ENCODE measurements at regions not wholly inside any gene's neighbourhood (a gene's known extent, or its start where the extent isn't known, plus 50 kb on each side); places are given as distances from the start of the nearest gene placed in this dataset.

DNA sequence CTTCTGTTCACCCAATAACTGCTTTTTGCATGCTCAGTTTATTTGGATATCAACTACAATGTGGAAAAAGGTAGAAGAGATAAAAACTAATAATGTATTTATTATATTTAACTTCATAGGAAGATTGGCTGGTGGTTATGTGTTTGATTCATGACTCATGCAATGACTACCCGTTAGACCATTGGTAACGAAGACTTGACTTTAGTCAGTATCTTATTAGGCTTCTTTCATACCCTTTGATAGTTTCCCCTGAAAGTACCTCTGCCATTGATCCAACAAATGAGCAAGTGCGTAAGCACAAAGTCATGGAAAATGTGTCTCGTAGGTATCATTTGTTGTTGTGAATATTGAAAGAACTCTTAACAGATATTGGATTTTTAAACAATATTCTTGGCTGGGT, 394.7 kb downstream of the PPP3CA start:
- TF ChIP-seq CTCF (IDR thresholded peaks at IDR 0.05; ENCODE audit: low read depth, low read length) (no peak), POLR2A (IDR thresholded peaks at IDR 0.05; ENCODE audit: extremely low read depth, insufficient read length) (no peak), MYC (IDR thresholded peaks at IDR 0.05; ENCODE audit: low read depth, low read length) (no peak)
- TF ChIP-seq, protein P1, sequence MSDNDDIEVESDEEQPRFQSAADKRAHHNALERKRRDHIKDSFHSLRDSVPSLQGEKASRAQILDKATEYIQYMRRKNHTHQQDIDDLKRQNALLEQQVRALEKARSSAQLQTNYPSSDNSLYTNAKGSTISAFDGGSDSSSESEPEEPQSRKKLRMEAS (IDR thresholded peaks at IDR 0.05; ENCODE audit: low read depth, low read length), result no peak
